ENCODE measurements at regions not wholly inside any gene's neighbourhood (a gene's known extent, or its start where the extent isn't known, plus 50 kb on each side); places are given as distances from the start of the nearest gene placed in this dataset.

- Histone ChIP-seq H3K4ac (ENCODE audit: low read depth in 1 of 2, low read length in 2 of 2) (no peak overlapping the region), H3K4me2 (ENCODE audit: low read length, poor library complexity, severe bottlenecking) (no peak overlapping the region), H2BK120ac (ENCODE audit: low read depth, low read length) (no peak overlapping the region), H2BK15ac (ENCODE audit: low read depth, poor library complexity, severe bottlenecking) (no peak overlapping the region), H3K4me1 (ENCODE audit: control insufficient read depth, insufficient read depth, low read depth, low read length) (no peaks in the 10 kb centered on the region), H4K91ac (ENCODE audit: low read length) (no peak overlapping the region), H3K23ac (ENCODE audit: low read length in 2 of 2) (no peak overlapping the region), H3K4me3 (ENCODE audit: insufficient read depth in 1 of 2, low read depth in 1 of 2, low read length in 2 of 2) (no peak overlapping the region), H3K36me3 (ENCODE audit: control insufficient read depth in 1 of 2, insufficient read depth in 2 of 2, low read depth in 1 of 2, low read length in 2 of 2) (no peaks in the 10 kb centered on the region), H3K14ac (ENCODE audit: low read length in 2 of 2) (no peak overlapping the region), H3K9ac (ENCODE audit: low read length) (no peak overlapping the region), H2AK5ac (ENCODE audit: low read length, severe bottlenecking) (no peak overlapping the region), H2BK12ac (ENCODE audit: low read length in 2 of 2) (no peak overlapping the region), H4K8ac (ENCODE audit: low read length) (no peak overlapping the region), H2AFZ (ENCODE audit: low read depth, low read length) (no peak overlapping the region), H3K27me3 (ENCODE audit: control insufficient read depth in 1 of 2, insufficient read depth in 1 of 2, low read length in 2 of 2) (no peaks in the 10 kb centered on the region), H3K18ac (ENCODE audit: low read depth in 1 of 2, low read length in 2 of 2) (no peak overlapping the region), H3K9me3 (ENCODE audit: control insufficient read depth, low read length) (peaks cover 3% of the 10 kb centered on the region), H2BK5ac (ENCODE audit: low read depth, low read length, poor library complexity, severe bottlenecking) (no peak overlapping the region), H3K27ac (ENCODE audit: low read length, poor library complexity, severe bottlenecking) (no peak overlapping the region), H3K79me1 (replicated peaks; ENCODE audit: low read length, poor library complexity, severe bottlenecking) (no peaks in the 10 kb centered on the region)
- no peak for DNase-seq
- WGBS: no CpG with 5 or more reads among the region's 1 CpG
Measured at GRCh38 chrX:149213264-149213663, 291.8 kb downstream of the IDS start.

- 74% methylated on average over 2 of the region's 3 CpGs for WGBS
- H3K4me1 ChIP-seq (ENCODE audit: control insufficient read depth, insufficient read depth, low read depth, low read length): no peaks in the 10 kb centered on the region
- no peak overlapping the region for H2BK15ac ChIP-seq (ENCODE audit: low read depth, poor library complexity, severe bottlenecking)
- no peaks in the 10 kb centered on the region for H3K36me3 ChIP-seq (ENCODE audit: control insufficient read depth in 1 of 2, insufficient read depth in 2 of 2, low read depth in 1 of 2, low read length in 2 of 2)
- H3K9me3 ChIP-seq (ENCODE audit: control insufficient read depth, low read length): no peaks in the 10 kb centered on the region
- no peak overlapping the region for H2BK120ac ChIP-seq (ENCODE audit: low read depth, low read length)
- no peak overlapping the region for H3K18ac ChIP-seq (ENCODE audit: low read depth in 1 of 2, low read length in 2 of 2)
- H3K4me3 ChIP-seq (ENCODE audit: insufficient read depth in 1 of 2, low read depth in 1 of 2, low read length in 2 of 2): no peak overlapping the region
- no peak overlapping the region for H3K14ac ChIP-seq (ENCODE audit: low read length in 2 of 2)
- no peak overlapping the region for H2BK12ac ChIP-seq (ENCODE audit: low read length in 2 of 2)
- H3K27me3 ChIP-seq (ENCODE audit: control insufficient read depth in 1 of 2, insufficient read depth in 1 of 2, low read length in 2 of 2): peaks cover 0 to 3% of the 10 kb centered on the region in 2 experiments
- no peak overlapping the region for H3K4ac ChIP-seq (ENCODE audit: low read depth in 1 of 2, low read length in 2 of 2)
- no peak overlapping the region for H2BK5ac ChIP-seq (ENCODE audit: low read depth, low read length, poor library complexity, severe bottlenecking)
- H2AK5ac ChIP-seq (ENCODE audit: low read length, severe bottlenecking): no peak overlapping the region
- no peak overlapping the region for H3K27ac ChIP-seq (ENCODE audit: low read length, poor library complexity, severe bottlenecking)
- no peak overlapping the region for H4K8ac ChIP-seq (ENCODE audit: low read length)
- no peak overlapping the region for H3K9ac ChIP-seq (ENCODE audit: low read length)
- DNase-seq: no peak
- H3K23ac ChIP-seq (ENCODE audit: low read length in 2 of 2): no peak overlapping the region
- H3K4me2 ChIP-seq (ENCODE audit: low read length, poor library complexity, severe bottlenecking): no peak overlapping the region
- H2AFZ ChIP-seq (ENCODE audit: low read depth, low read length): no peak overlapping the region
- no peak overlapping the region for H4K91ac ChIP-seq (ENCODE audit: low read length)
- no peaks in the 10 kb centered on the region for H3K79me1 ChIP-seq (replicated peaks; ENCODE audit: low read length, poor library complexity, severe bottlenecking)
Measured at GRCh38 chrX:149208307-149208706, 296.8 kb downstream of the IDS start.

- no peak for DNase-seq
Measured at GRCh38 chrX:149207518-149207917, 297.6 kb downstream of the IDS start.

GRCh38 chrX:149205937-149206336 lies 299.2 kb downstream of the IDS start:
- Histone ChIP-seq H2AFZ (ENCODE audit: low read depth, low read length) (no peak overlapping the region), H3K4me2 (ENCODE audit: low read length, poor library complexity, severe bottlenecking) (no peak overlapping the region), H2BK12ac (ENCODE audit: low read length in 2 of 2) (no peak overlapping the region), H4K8ac (ENCODE audit: low read length) (no peak overlapping the region), H3K18ac (ENCODE audit: low read depth in 1 of 2, low read length in 2 of 2) (no peak overlapping the region), H3K9ac (ENCODE audit: low read length) (no peak overlapping the region), H4K91ac (ENCODE audit: low read length) (no peak overlapping the region), H2BK120ac (ENCODE audit: low read depth, low read length) (no peak overlapping the region), H3K27ac (ENCODE audit: low read length, poor library complexity, severe bottlenecking) (no peak overlapping the region), H3K9me3 (ENCODE audit: control insufficient read depth, low read length) (no peaks in the 10 kb centered on the region), H3K4ac (ENCODE audit: low read depth in 1 of 2, low read length in 2 of 2) (no peak overlapping the region), H3K14ac (ENCODE audit: low read length in 2 of 2) (no peak overlapping the region), H2BK15ac (ENCODE audit: low read depth, poor library complexity, severe bottlenecking) (no peak overlapping the region), H3K27me3 (ENCODE audit: control insufficient read depth in 1 of 2, insufficient read depth in 1 of 2, low read length in 2 of 2) (peaks cover 0 to 3% of the 10 kb centered on the region in 2 experiments), H3K79me1 (replicated peaks; ENCODE audit: low read length, poor library complexity, severe bottlenecking) (no peaks in the 10 kb centered on the region), H2BK5ac (ENCODE audit: low read depth, low read length, poor library complexity, severe bottlenecking) (no peak overlapping the region), H3K4me1 (ENCODE audit: control insufficient read depth, insufficient read depth, low read depth, low read length) (no peaks in the 10 kb centered on the region), H2AK5ac (ENCODE audit: low read length, severe bottlenecking) (no peak overlapping the region), H3K4me3 (ENCODE audit: insufficient read depth in 1 of 2, low read depth in 1 of 2, low read length in 2 of 2) (no peak overlapping the region), H3K23ac (ENCODE audit: low read length in 2 of 2) (no peak overlapping the region), H3K36me3 (ENCODE audit: control insufficient read depth in 1 of 2, insufficient read depth in 2 of 2, low read depth in 1 of 2, low read length in 2 of 2) (no peaks in the 10 kb centered on the region)
- 54% methylated on average over 1 of the region's 1 CpG for WGBS
- DNase-seq: no peak

More at GRCh38 chrX:149207518-149207917, 297.6 kb downstream of the IDS start:
- Histone ChIP-seq H3K79me1 (replicated peaks; ENCODE audit: low read length, poor library complexity, severe bottlenecking) (no peaks in the 10 kb centered on the region), H3K4me1 (ENCODE audit: control insufficient read depth, insufficient read depth, low read depth, low read length) (no peaks in the 10 kb centered on the region), H2BK5ac (ENCODE audit: low read depth, low read length, poor library complexity, severe bottlenecking) (no peak overlapping the region), H3K4me3 (ENCODE audit: insufficient read depth in 1 of 2, low read depth in 1 of 2, low read length in 2 of 2) (no peak overlapping the region), H3K9ac (ENCODE audit: low read length) (no peak overlapping the region), H2BK12ac (ENCODE audit: low read length in 2 of 2) (no peak overlapping the region), H3K4ac (ENCODE audit: low read depth in 1 of 2, low read length in 2 of 2) (no peak overlapping the region), H3K36me3 (ENCODE audit: control insufficient read depth in 1 of 2, insufficient read depth in 2 of 2, low read depth in 1 of 2, low read length in 2 of 2) (no peaks in the 10 kb centered on the region), H3K27me3 (ENCODE audit: control insufficient read depth in 1 of 2, insufficient read depth in 1 of 2, low read length in 2 of 2) (peaks cover 0 to 3% of the 10 kb centered on the region in 2 experiments), H3K9me3 (ENCODE audit: control insufficient read depth, low read length) (no peaks in the 10 kb centered on the region), H4K8ac (ENCODE audit: low read length) (no peak overlapping the region), H2AFZ (ENCODE audit: low read depth, low read length) (no peak overlapping the region), H3K4me2 (ENCODE audit: low read length, poor library complexity, severe bottlenecking) (no peak overlapping the region), H2BK120ac (ENCODE audit: low read depth, low read length) (no peak overlapping the region), H2AK5ac (ENCODE audit: low read length, severe bottlenecking) (no peak overlapping the region), H3K27ac (ENCODE audit: low read length, poor library complexity, severe bottlenecking) (no peak overlapping the region), H3K18ac (ENCODE audit: low read depth in 1 of 2, low read length in 2 of 2) (no peak overlapping the region), H4K91ac (ENCODE audit: low read length) (no peak overlapping the region), H3K23ac (ENCODE audit: low read length in 2 of 2) (no peak overlapping the region), H2BK15ac (ENCODE audit: low read depth, poor library complexity, severe bottlenecking) (no peak overlapping the region), H3K14ac (ENCODE audit: low read length in 2 of 2) (no peak overlapping the region)
- no CpG with 5 or more reads among the region's 3 CpGs for WGBS
